OCI-LY7 (cell line): ENCODE measurements at regions not wholly inside any gene's neighbourhood (a gene's known extent, or its start where the extent isn't known, plus 50 kb on each side); places are given as distances from the start of the nearest gene placed in this dataset.

ENCODE experiments used
- BruUV-seq: library from RNA; stranded (reverse); fragments of 400-500 nt; replicated peaks from 2 replicates; lab custom pipeline; 2021; lab: Mats Ljungman, UMichigan
- CTCF ChIA-PET: fragments of 300-600 bp; sonication (Branson Sonifier 250); formaldehyde crosslinking; loops from one replicate; lab custom pipeline; 2022; ENCODE audit warnings: antibody characterized with exemption; ENCODE audit not compliant: unreplicated experiment; lab: Charles Lee
- POLR2A ChIA-PET: fragments of 300-600 bp; sonication (Branson Sonifier 250); formaldehyde crosslinking; loops from one replicate; lab custom pipeline; 2022; ENCODE audit warnings: antibody characterized with exemption; lab: Charles Lee
- DNase-seq: peaks from one replicate; pipeline ENCODE4 v3.0.0-alpha.2; 2015; ENCODE audit warnings: low spot score
- H2AFZ ChIP-seq: fragments of 200-600 bp; sonication (generic), shearing (Covaris generic); 2 replicates; pipeline ENCODE4 v1.6.1; 2014; ENCODE audit warnings: mild to moderate bottlenecking, antibody characterized with exemption, low read length, moderate library complexity
- H3K27ac ChIP-seq: fragments of 200-600 bp; sonication (generic); 2 replicates; pipeline ENCODE4 v1.5.1; 2014; ENCODE audit warnings: mixed run types, low read depth, mild to moderate bottlenecking, moderate library complexity, low read length, inconsistent platforms; ENCODE audit not compliant: poor library complexity, severe bottlenecking
- H3K36me3 ChIP-seq: fragments of 200-600 bp; sonication (generic); 2 replicates; pipeline ENCODE4 v1.6.1; 2014; ENCODE audit warnings: mild to moderate bottlenecking, antibody characterized with exemption, low read length, moderate library complexity, mixed read lengths; ENCODE audit not compliant: insufficient read depth
- H3K4me1 ChIP-seq: fragments of 200-600 bp; sonication (generic); 2 replicates; pipeline ENCODE4 v1.5.1; 2014; ENCODE audit warnings: mild to moderate bottlenecking, low read length; ENCODE audit not compliant: insufficient read depth, poor library complexity, severe bottlenecking
- H3K4me2 ChIP-seq: fragments of 200-600 bp; sonication (generic); 2 replicates; pipeline ENCODE4 v1.6.1; 2014; ENCODE audit warnings: mild to moderate bottlenecking, low read length
- H3K4me3 ChIP-seq: fragments of 200-600 bp; sonication (generic); 2 replicates; pipeline ENCODE4 v1.5.1; 2014; ENCODE audit warnings: mild to moderate bottlenecking, low read depth, low read length; ENCODE audit not compliant: poor library complexity, severe bottlenecking
- H3K79me2 ChIP-seq: fragments of 200-600 bp; sonication (generic); 2 replicates; pipeline ENCODE4 v1.6.1; 2016; ENCODE audit warnings: low read depth, mild to moderate bottlenecking, low read length, moderate library complexity, mixed read lengths; ENCODE audit not compliant: insufficient read depth
- H3K9me2 ChIP-seq: fragments of 200-600 bp; sonication (generic); 2 replicates; pipeline ENCODE4 v1.6.1; 2016; ENCODE audit warnings: mild to moderate bottlenecking, low read length, mixed read lengths; ENCODE audit not compliant: insufficient read depth
- H3K9me3 ChIP-seq: fragments of 200-600 bp; sonication (generic); 2 replicates; pipeline ENCODE4 v1.6.1; 2014; ENCODE audit warnings: mild to moderate bottlenecking, mixed run types, low read length, mixed read lengths
- H4K20me1 ChIP-seq: fragments of 200-600 bp; sonication (generic); 2 replicates; pipeline ENCODE4 v1.6.1; 2014; ENCODE audit warnings: mild to moderate bottlenecking, antibody characterized with exemption, low read length, moderate library complexity, mixed read lengths; ENCODE audit not compliant: insufficient read depth
- EZH2phosphoT487 ChIP-seq: fragments of 200-600 bp; sonication (generic); IDR thresholded peaks from 2 replicates; pipeline ENCODE4 v1.6.1; 2018; ENCODE audit warnings: low read depth, borderline replicate concordance, mild to moderate bottlenecking, mixed run types, antibody characterized with exemption, low read length, moderate library complexity, mixed read lengths
- intact Hi-C: fragments of 100-400 bp; cut with micrococcal nuclease; formaldehyde crosslinking; loops from one replicate; pipeline ENCODE4 v1.10.0; 2022; ENCODE audit not compliant: unreplicated experiment
- TF ChIP-seq, protein P1 (sequence below): fragments of 200-600 bp; sonication (generic); conservative IDR thresholded peaks from 2 replicates; pipeline ENCODE4 v1.5.1; 2014; ENCODE audit warnings: mild to moderate bottlenecking, antibody characterized with exemption, low read length, moderate library complexity, mixed read lengths

- POLR2A ChIA-PET: no interaction called here
- no peak for DNase-seq
- H3K4me1 ChIP-seq: no peaks in the 10 kb centered on the region
- CTCF ChIA-PET: no interaction called here
- H3K4me2 ChIP-seq: no peak overlapping the region
- no peaks in the 10 kb centered on the region for H4K20me1 ChIP-seq
- TF ChIP-seq, protein P1, sequence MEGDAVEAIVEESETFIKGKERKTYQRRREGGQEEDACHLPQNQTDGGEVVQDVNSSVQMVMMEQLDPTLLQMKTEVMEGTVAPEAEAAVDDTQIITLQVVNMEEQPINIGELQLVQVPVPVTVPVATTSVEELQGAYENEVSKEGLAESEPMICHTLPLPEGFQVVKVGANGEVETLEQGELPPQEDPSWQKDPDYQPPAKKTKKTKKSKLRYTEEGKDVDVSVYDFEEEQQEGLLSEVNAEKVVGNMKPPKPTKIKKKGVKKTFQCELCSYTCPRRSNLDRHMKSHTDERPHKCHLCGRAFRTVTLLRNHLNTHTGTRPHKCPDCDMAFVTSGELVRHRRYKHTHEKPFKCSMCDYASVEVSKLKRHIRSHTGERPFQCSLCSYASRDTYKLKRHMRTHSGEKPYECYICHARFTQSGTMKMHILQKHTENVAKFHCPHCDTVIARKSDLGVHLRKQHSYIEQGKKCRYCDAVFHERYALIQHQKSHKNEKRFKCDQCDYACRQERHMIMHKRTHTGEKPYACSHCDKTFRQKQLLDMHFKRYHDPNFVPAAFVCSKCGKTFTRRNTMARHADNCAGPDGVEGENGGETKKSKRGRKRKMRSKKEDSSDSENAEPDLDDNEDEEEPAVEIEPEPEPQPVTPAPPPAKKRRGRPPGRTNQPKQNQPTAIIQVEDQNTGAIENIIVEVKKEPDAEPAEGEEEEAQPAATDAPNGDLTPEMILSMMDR: no peak
- TF ChIP-seq EZH2phosphoT487: no peak
- intact Hi-C loops: no loop called here
- no peak overlapping the region for H2AFZ ChIP-seq
- H3K79me2 ChIP-seq: no peaks in the 10 kb centered on the region
- no peak overlapping the region for H3K27ac ChIP-seq
- no TSS peak for BruUV-seq
- no peaks in the 10 kb centered on the region for H3K9me2 ChIP-seq
- H3K36me3 ChIP-seq: no peaks in the 10 kb centered on the region
- H3K4me3 ChIP-seq: no peak overlapping the region
- H3K9me3 ChIP-seq: no peaks in the 10 kb centered on the region
Measured at GRCh38 chrX:7515681-7516413, 327.1 kb upstream of the VCX start.

DNA sequence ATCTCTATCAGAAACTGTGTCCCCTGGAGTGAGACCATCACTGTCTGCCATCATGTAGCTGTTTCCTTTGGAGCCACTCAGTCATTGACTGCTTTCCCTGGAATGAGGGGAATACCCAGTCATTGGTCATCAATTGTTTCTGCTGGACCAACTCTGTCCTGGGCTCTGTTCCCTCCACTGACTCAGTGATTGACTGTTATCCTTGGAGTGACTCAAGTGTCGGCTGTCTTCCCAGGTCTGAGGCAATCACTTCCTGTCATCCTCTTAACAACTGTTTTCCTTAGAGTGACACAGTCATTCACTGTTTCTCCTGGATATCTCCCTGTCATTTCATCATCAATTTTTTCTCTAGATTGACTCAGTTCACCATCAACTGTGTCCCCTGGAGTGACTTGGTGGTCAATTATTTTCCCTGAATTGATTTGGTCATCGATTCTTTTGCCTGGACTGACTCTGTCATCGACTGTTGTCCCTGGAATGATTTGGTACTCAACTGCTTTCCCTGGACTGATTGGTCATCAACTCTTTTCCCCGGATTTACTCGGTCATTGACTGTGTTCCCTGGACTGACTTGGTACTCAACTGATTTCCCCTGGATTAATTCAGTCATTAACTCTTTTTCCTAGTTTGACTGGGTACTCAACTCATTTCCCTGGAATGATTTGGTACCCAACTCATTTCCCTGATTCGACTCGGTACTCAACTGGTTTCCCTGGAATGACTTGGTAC lies 327.9 kb upstream of the VCX start:
- no peak for TF ChIP-seq EZH2phosphoT487
- TF ChIP-seq, protein P1: no peak
- no peaks in the 10 kb centered on the region for H3K4me1 ChIP-seq
- DNase-seq: no peak
- no peak overlapping the region for H2AFZ ChIP-seq
- intact Hi-C loops: no loop called here
- H3K4me2 ChIP-seq: no peak overlapping the region
- BruUV-seq: no TSS peak
- H4K20me1 ChIP-seq: no peaks in the 10 kb centered on the region
- H3K9me3 ChIP-seq: no peaks in the 10 kb centered on the region
- H3K9me2 ChIP-seq: no peaks in the 10 kb centered on the region
- no peak overlapping the region for H3K27ac ChIP-seq
- CTCF ChIA-PET: no interaction called here
- no peaks in the 10 kb centered on the region for H3K36me3 ChIP-seq
- POLR2A ChIA-PET: no interaction called here
- no peaks in the 10 kb centered on the region for H3K79me2 ChIP-seq
- H3K4me3 ChIP-seq: no peak overlapping the region

- BruUV-seq: no TSS peak
- H3K36me3 ChIP-seq: no peaks in the 10 kb centered on the region
- no peaks in the 10 kb centered on the region for H3K79me2 ChIP-seq
- no peak overlapping the region for H2AFZ ChIP-seq
- H3K27ac ChIP-seq: no peak overlapping the region
- no peaks in the 10 kb centered on the region for H3K4me1 ChIP-seq
- no peak overlapping the region for H3K4me3 ChIP-seq
- H3K9me3 ChIP-seq: no peaks in the 10 kb centered on the region
- H3K9me2 ChIP-seq: no peaks in the 10 kb centered on the region
- TF ChIP-seq EZH2phosphoT487: no peak
- TF ChIP-seq, protein P1: no peak
- intact Hi-C loops: no loop called here
- POLR2A ChIA-PET: no interaction called here
- H4K20me1 ChIP-seq: no peaks in the 10 kb centered on the region
- no peak overlapping the region for H3K4me2 ChIP-seq
- DNase-seq: no peak
- CTCF ChIA-PET: no interaction called here
Measured at GRCh38 chrX:7512845-7513244, 330.1 kb upstream of the VCX start.
